ENCODE measurements at regions not wholly inside any gene's neighbourhood (a gene's known extent, or its start where the extent isn't known, plus 50 kb on each side); places are given as distances from the start of the nearest gene placed in this dataset.

DNA sequence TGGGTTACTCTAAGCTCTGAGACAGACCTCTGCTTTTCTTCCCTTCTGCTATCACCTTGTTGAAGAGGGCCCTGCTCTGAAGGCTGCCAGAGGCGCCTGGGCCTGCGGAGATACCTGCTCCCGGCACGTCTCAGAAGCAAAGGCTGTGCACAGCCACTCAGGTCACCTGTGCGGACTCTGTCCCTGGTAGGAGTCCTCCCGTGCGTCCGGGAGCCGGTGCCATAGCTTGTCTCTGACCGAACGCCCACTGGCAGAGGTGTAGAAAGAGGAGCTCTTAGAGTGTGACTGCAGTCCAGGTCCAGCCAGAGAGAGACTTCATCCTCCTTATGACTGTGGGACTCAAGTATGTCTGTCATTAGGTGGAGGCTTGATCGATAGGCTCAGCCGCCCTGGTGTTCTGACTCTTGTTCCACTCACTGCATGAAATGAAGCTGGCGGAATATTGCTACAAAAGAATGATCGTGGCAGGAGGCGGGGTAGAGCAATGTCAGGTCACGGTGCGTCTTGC lies 51.0 kb upstream of the UNC93A start:
- H3K4me3 ChIP-seq = no peak overlapping the region
- DNase-seq (ENCODE audit: low read depth in 1 of 2, low spot score in 1 of 2) = no peak
- H3K4me1 ChIP-seq (ENCODE audit: low read depth) = peaks cover 19% of the 10 kb centered on the region
- no peaks in the 10 kb centered on the region for H3K27me3 ChIP-seq
- H3K27ac ChIP-seq = no peak overlapping the region
- H3K9me3 ChIP-seq (ENCODE audit: low read depth) = no peaks in the 10 kb centered on the region
- no peaks in the 10 kb centered on the region for H3K36me3 ChIP-seq
- TF ChIP-seq, protein P1, sequence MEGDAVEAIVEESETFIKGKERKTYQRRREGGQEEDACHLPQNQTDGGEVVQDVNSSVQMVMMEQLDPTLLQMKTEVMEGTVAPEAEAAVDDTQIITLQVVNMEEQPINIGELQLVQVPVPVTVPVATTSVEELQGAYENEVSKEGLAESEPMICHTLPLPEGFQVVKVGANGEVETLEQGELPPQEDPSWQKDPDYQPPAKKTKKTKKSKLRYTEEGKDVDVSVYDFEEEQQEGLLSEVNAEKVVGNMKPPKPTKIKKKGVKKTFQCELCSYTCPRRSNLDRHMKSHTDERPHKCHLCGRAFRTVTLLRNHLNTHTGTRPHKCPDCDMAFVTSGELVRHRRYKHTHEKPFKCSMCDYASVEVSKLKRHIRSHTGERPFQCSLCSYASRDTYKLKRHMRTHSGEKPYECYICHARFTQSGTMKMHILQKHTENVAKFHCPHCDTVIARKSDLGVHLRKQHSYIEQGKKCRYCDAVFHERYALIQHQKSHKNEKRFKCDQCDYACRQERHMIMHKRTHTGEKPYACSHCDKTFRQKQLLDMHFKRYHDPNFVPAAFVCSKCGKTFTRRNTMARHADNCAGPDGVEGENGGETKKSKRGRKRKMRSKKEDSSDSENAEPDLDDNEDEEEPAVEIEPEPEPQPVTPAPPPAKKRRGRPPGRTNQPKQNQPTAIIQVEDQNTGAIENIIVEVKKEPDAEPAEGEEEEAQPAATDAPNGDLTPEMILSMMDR (IDR thresholded peaks at IDR 0.05; ENCODE audit: low read depth, low read length) = no peak

Measured in cardiac muscle cell (in vitro differentiated cells and primary cell).